CD14-positive monocyte (primary cell): ENCODE measurements at regions not wholly inside any gene's neighbourhood (a gene's known extent, or its start where the extent isn't known, plus 50 kb on each side); places are given as distances from the start of the nearest gene placed in this dataset.

Experiments
- DNase-seq, 3 donors: peaks; one replicate each; pipeline ENCODE4 v3.0.0-alpha.2; 2011 to 2022
- H2AFZ ChIP-seq: 2 replicates; pipeline ENCODE4 v1.6.0; 2012; ENCODE audit warnings: mild to moderate bottlenecking, low read depth, low read length, inconsistent platforms; ENCODE audit not compliant: insufficient read depth, poor library complexity, severe bottlenecking
- H3K27ac ChIP-seq, 2 donors: 1 replicate in 1 of 2; 2 replicates in 1 of 2; pipeline ENCODE4 v1.5.1; 2012 to 2013; ENCODE audit warnings: low read length in 2 of 2, control low read depth in 1 of 2, inconsistent platforms in 1 of 2, low read depth in 1 of 2, mild to moderate bottlenecking in 1 of 2
- H3K27me3 ChIP-seq, 2 donors: one replicate each; pipeline versions ENCODE4 v1.6.0 to v1.6.1; 2011 to 2013; ENCODE audit warnings: low read length in 2 of 2; ENCODE audit not compliant: control insufficient read depth in 2 of 2, insufficient read depth in 2 of 2
- H3K36me3 ChIP-seq, 2 donors: replicated peaks in 1 of 2; 1 replicate in 1 of 2; 2 replicates in 1 of 2; pipeline versions ENCODE4 v1.5.1 to v1.6.1; 2012 to 2013; ENCODE audit warnings: low read length in 2 of 2, control low read depth in 1 of 2, inconsistent platforms in 1 of 2, mild to moderate bottlenecking in 1 of 2; ENCODE audit not compliant: insufficient read depth in 2 of 2, control insufficient read depth in 1 of 2
- H3K4me1 ChIP-seq, 2 donors: 1 replicate in 1 of 2; 2 replicates in 1 of 2; pipeline versions ENCODE4 v1.5.1 to v1.6.1; 2012 to 2013; ENCODE audit warnings: low read length in 2 of 2, control low read depth in 1 of 2, inconsistent platforms in 1 of 2, mild to moderate bottlenecking in 1 of 2, moderate library complexity in 1 of 2; ENCODE audit not compliant: insufficient read depth in 2 of 2, control insufficient read depth in 1 of 2
- H3K4me2 ChIP-seq: replicated peaks from 2 replicates; pipeline ENCODE3; 2012; ENCODE audit warnings: low read length, moderate library complexity, mild to moderate bottlenecking; ENCODE audit not compliant: poor library complexity, severe bottlenecking; ENCODE audit errors: extremely low read depth
- H3K4me3 ChIP-seq, 3 experiments: fragments of 200-600 bp in 1 of 3; sonication (generic) in 1 of 3; replicated peaks in 1 of 3; 1 replicate in 2 of 3; 2 replicates in 1 of 3; pipeline ENCODE4 v1.5.1; 2011 to 2013; ENCODE audit warnings: low read length in 3 of 3, mild to moderate bottlenecking in 3 of 3, control low read depth in 2 of 3, low read depth in 2 of 3, inconsistent platforms in 1 of 3, moderate library complexity in 1 of 3
- H3K79me2 ChIP-seq: 2 replicates; pipeline ENCODE4 v1.6.0; 2012; ENCODE audit warnings: mild to moderate bottlenecking, control low read depth, inconsistent platforms, low read length, moderate library complexity; ENCODE audit not compliant: insufficient read depth
- H3K9ac ChIP-seq: 2 replicates; pipeline ENCODE4 v1.6.0; 2017; ENCODE audit warnings: low read length, mild to moderate bottlenecking; ENCODE audit not compliant: insufficient read depth, poor library complexity, severe bottlenecking
- H3K9me3 ChIP-seq, 2 donors: replicated peaks in 1 of 2; 1 replicate in 1 of 2; 2 replicates in 1 of 2; pipeline versions ENCODE4 v1.5.1 to v1.6.1; 2012 to 2013; ENCODE audit warnings: low read length in 2 of 2, control low read depth in 1 of 2; ENCODE audit not compliant: control insufficient read depth in 1 of 2, insufficient read depth in 1 of 2
- H4K20me1 ChIP-seq: 2 replicates; pipeline ENCODE4 v1.6.0; 2012; ENCODE audit warnings: mild to moderate bottlenecking, low read length, control low read depth, moderate library complexity; ENCODE audit not compliant: insufficient read depth
- H3K27ac Mint-ChIP-seq, 7 donors: one replicate each; pipeline ENCODE4 v1.8.0; 2020; ENCODE audit warnings: mild to moderate bottlenecking in 7 of 7, mixed read lengths in 7 of 7, moderate library complexity in 6 of 7, inconsistent platforms in 2 of 7
- H3K27me3 Mint-ChIP-seq, 3 donors: one replicate each; pipeline ENCODE4 v1.8.0; 2021 to 2022; ENCODE audit warnings: low read depth in 3 of 3, mild to moderate bottlenecking in 3 of 3, mixed read lengths in 3 of 3, moderate library complexity in 3 of 3, inconsistent platforms in 1 of 3
- H3K36me3 Mint-ChIP-seq, 2 donors: one replicate each; pipeline ENCODE4 v1.8.0; 2020; ENCODE audit warnings: mixed read lengths in 2 of 2, inconsistent platforms in 1 of 2, mild to moderate bottlenecking in 1 of 2
- H3K4me1 Mint-ChIP-seq: one replicate; pipeline ENCODE4 v1.8.0; 2020; ENCODE audit warnings: mild to moderate bottlenecking, mixed read lengths
- H3K4me3 Mint-ChIP-seq, 2 donors: one replicate each; pipeline ENCODE4 v1.8.0; 2020; ENCODE audit warnings: mild to moderate bottlenecking in 2 of 2, mixed read lengths in 2 of 2, moderate library complexity in 1 of 2
- H3K9me3 Mint-ChIP-seq, 7 donors: one replicate each; pipeline ENCODE4 v1.8.0; 2020 to 2022; ENCODE audit warnings: mixed read lengths in 7 of 7, mild to moderate bottlenecking in 6 of 7, moderate library complexity in 6 of 7, inconsistent platforms in 2 of 7
- WGBS: methylation state at CpG from one replicate; pipeline ENCODE4 v1.1.5; 2013; ENCODE audit warnings: missing lambda C conversion rate; ENCODE audit not compliant: insufficient coverage; 5-methylcytosine and 5-hydroxymethylcytosine counted together
- intact Hi-C, 2 donors: fragments of 100-400 bp; cut with micrococcal nuclease; formaldehyde crosslinking; loops; one replicate each; pipeline versions ENCODE4 v1.15.0 to v1.15.1; 2023
- TF ChIP-seq, protein P1 (sequence below): fragments of 200-600 bp; IDR thresholded peaks from one replicate; pipeline ENCODE4 v1.8.0; 2022; ENCODE audit warnings: antibody characterized with exemption, mild to moderate bottlenecking

DNA sequence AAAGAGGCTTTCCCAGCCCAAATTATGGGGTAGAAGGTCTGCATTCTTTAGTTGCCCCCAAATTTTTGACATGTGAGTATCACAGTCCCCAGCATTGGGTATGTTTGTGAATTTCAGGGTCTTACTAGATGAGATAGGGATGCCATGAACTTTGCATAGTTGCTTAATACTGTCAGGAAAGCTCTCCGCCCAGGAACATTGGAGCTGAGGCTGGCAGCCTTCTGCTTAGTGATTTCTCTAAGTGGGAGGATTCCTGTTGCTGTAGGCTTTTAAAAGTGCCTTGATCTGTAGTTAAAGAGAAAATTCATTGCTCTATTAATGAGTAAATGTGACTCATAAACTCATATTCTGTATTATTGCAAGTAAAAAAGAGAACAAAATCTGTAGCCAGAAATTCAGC, 206.9 kb downstream of the CAVIN4 start:
- no peaks in the 10 kb centered on the region for H3K4me1 Mint-ChIP-seq
- peaks cover 0 to 9% (median 5%) of the 10 kb centered on the region in 7 donors for H3K9me3 Mint-ChIP-seq
- no peaks in the 10 kb centered on the region for H3K4me1 ChIP-seq

DNA sequence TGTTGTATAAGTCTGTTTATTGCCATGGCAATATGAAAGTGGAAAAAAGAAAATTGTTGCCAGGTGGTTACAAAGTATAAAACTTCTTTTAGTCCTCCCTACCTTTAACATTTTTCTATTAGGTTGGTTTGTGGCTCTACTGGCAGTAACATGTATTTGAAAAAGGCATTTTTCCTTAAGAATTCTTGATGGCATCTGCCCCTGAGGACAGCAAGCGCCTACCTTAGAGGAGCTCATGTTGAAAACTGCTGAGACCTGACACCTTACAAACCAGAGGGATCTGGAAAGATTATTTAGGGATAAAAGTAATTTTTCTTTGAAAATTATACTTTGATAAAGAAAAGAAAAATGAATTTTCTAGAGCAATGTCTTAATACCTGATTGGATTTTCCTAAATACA, 208.1 kb downstream of the CAVIN4 start:
- H3K4me3 ChIP-seq: no peak overlapping the region
- TF ChIP-seq, protein P1, sequence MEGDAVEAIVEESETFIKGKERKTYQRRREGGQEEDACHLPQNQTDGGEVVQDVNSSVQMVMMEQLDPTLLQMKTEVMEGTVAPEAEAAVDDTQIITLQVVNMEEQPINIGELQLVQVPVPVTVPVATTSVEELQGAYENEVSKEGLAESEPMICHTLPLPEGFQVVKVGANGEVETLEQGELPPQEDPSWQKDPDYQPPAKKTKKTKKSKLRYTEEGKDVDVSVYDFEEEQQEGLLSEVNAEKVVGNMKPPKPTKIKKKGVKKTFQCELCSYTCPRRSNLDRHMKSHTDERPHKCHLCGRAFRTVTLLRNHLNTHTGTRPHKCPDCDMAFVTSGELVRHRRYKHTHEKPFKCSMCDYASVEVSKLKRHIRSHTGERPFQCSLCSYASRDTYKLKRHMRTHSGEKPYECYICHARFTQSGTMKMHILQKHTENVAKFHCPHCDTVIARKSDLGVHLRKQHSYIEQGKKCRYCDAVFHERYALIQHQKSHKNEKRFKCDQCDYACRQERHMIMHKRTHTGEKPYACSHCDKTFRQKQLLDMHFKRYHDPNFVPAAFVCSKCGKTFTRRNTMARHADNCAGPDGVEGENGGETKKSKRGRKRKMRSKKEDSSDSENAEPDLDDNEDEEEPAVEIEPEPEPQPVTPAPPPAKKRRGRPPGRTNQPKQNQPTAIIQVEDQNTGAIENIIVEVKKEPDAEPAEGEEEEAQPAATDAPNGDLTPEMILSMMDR: no peak
- no CpG with 5 or more reads among the region's 1 CpG for WGBS
- no peaks in the 10 kb centered on the region for H3K9me3 ChIP-seq
- H3K27ac Mint-ChIP-seq: no peak overlapping the region
- H4K20me1 ChIP-seq: no peaks in the 10 kb centered on the region
- peaks cover 0 to 6% (median 3%) of the 10 kb centered on the region in 7 donors for H3K9me3 Mint-ChIP-seq
- no peaks in the 10 kb centered on the region for H3K27me3 Mint-ChIP-seq
- no peaks in the 10 kb centered on the region for H3K36me3 ChIP-seq
- no peak overlapping the region for H3K9ac ChIP-seq
- H3K27ac ChIP-seq: no peak overlapping the region
- H3K79me2 ChIP-seq: no peaks in the 10 kb centered on the region
- H3K4me1 Mint-ChIP-seq: no peaks in the 10 kb centered on the region
- no peak for DNase-seq
- intact Hi-C loops: no loop called here
- no peak overlapping the region for H3K4me3 Mint-ChIP-seq
- H3K27me3 ChIP-seq: no peaks in the 10 kb centered on the region
- H2AFZ ChIP-seq: no peak overlapping the region
- H3K4me1 ChIP-seq: no peaks in the 10 kb centered on the region
- no peaks in the 10 kb centered on the region for H3K36me3 Mint-ChIP-seq
- H3K4me2 ChIP-seq: no peak overlapping the region

More for the DNA sequence above, 206.9 kb downstream of the CAVIN4 start:
- H3K36me3 Mint-ChIP-seq: no peaks in the 10 kb centered on the region
- no peaks in the 10 kb centered on the region for H3K27me3 ChIP-seq
- no peaks in the 10 kb centered on the region for H3K9me3 ChIP-seq
- H3K27ac ChIP-seq: no peak overlapping the region
- no peak overlapping the region for H3K27ac Mint-ChIP-seq
- no peak for DNase-seq
- H3K79me2 ChIP-seq: no peaks in the 10 kb centered on the region
- no peaks in the 10 kb centered on the region for H3K27me3 Mint-ChIP-seq
- no peaks in the 10 kb centered on the region for H4K20me1 ChIP-seq
- no peak overlapping the region for H3K9ac ChIP-seq
- H3K4me3 Mint-ChIP-seq: no peak overlapping the region
- intact Hi-C loops: no loop called here
- no peak overlapping the region for H3K4me2 ChIP-seq
- WGBS: no CpG with 5 or more reads among the region's 1 CpG
- no peaks in the 10 kb centered on the region for H3K36me3 ChIP-seq
- H2AFZ ChIP-seq: no peak overlapping the region
- H3K4me3 ChIP-seq: no peak overlapping the region
- TF ChIP-seq, protein P1: no peak
